M059J (cell line): ENCODE measurements at regions not wholly inside any gene's neighbourhood (a gene's known extent, or its start where the extent isn't known, plus 50 kb on each side); places are given as distances from the start of the nearest gene placed in this dataset.
A peak's percentile ranks its signal among the peaks of the same experiment; 100 is the strongest.
"Not testable (repeated sequence)": the region's sequence is repeated elsewhere in the genome, so short reads cannot be mapped to it uniquely, and the experiment has no call there.

Experiments
- DNase-seq: peaks from one replicate; pipeline ENCODE4 v3.0.0-alpha.2; 2012; ENCODE audit warnings: low read depth

- DNase-seq: no peak
Observed at GRCh38 chr5:106136061-106136460, 1534.7 kb downstream of the EFNA5 start.

GRCh38 chr5:106135473-106135872 is 1535.3 kb downstream of the EFNA5 start:
- no peak for DNase-seq

GRCh38 chr5:106134549-106134948 is 1536.2 kb downstream of the EFNA5 start:
- DNase-seq: no peak

- no peak for DNase-seq
Observed at GRCh38 chr5:106127985-106128384, 1542.8 kb downstream of the EFNA5 start.

- no peak for DNase-seq
Observed at GRCh38 chr5:106127341-106127781, 1543.4 kb downstream of the EFNA5 start.

GRCh38 chr5:106121972-106122605 is 1548.6 kb downstream of the EFNA5 start:
- peak; percentile 3 for DNase-seq

- DNase-seq: no peak
Observed at GRCh38 chr5:106116682-106117081, 1554.1 kb downstream of the EFNA5 start.

- DNase-seq: no peak
Observed at GRCh38 chr5:106113922-106114321, 1556.8 kb downstream of the EFNA5 start.

GRCh38 chr5:106106384-106106783 is 1564.4 kb downstream of the EFNA5 start:
- no peak for DNase-seq

- DNase-seq: no peak
Observed at GRCh38 chr5:106097340-106097739, 1573.4 kb downstream of the EFNA5 start.

- no peak for DNase-seq
Observed at GRCh38 chr5:106094839-106095238, 1575.9 kb downstream of the EFNA5 start.

GRCh38 chr5:106094204-106094607 is 1576.5 kb downstream of the EFNA5 start:
- DNase-seq: peak; percentile 88

- DNase-seq: peak; percentile 29
Observed at GRCh38 chr5:106093134-106093533, 1577.6 kb downstream of the EFNA5 start.

- DNase-seq: peak; percentile 61
Observed at GRCh38 chr5:106092455-106092854, 1578.3 kb downstream of the EFNA5 start.

- no peak for DNase-seq
Observed at GRCh38 chr5:106089073-106089472, 1581.7 kb downstream of the EFNA5 start.

- DNase-seq: no peak
Observed at GRCh38 chr5:106088462-106088861, 1582.3 kb downstream of the EFNA5 start.

- DNase-seq: no peak
Observed at GRCh38 chr5:106086352-106086751, 1584.4 kb downstream of the EFNA5 start.

GRCh38 chr5:106085556-106085955 is 1585.2 kb downstream of the EFNA5 start:
- DNase-seq: no peak

- DNase-seq: no peak
Observed at GRCh38 chr5:106085136-106085535, 1585.6 kb downstream of the EFNA5 start.

GRCh38 chr5:106080535-106080934 is 1590.2 kb downstream of the EFNA5 start:
- DNase-seq: no peak

GRCh38 chr5:106076655-106077054 is 1594.1 kb downstream of the EFNA5 start:
- no peak for DNase-seq

GRCh38 chr5:106072208-106072607 is 1598.5 kb downstream of the EFNA5 start:
- DNase-seq: no peak

- DNase-seq: no peak
Observed at GRCh38 chr5:106047341-106047740, 1623.4 kb downstream of the EFNA5 start.

- DNase-seq: not testable (repeated sequence)
Observed at GRCh38 chr5:106032069-106032468, 1638.7 kb downstream of the EFNA5 start.
